H9 (cell line): ENCODE measurements at regions not wholly inside any gene's neighbourhood (a gene's known extent, or its start where the extent isn't known, plus 50 kb on each side); places are given as distances from the start of the nearest gene placed in this dataset.

Experiments used
- DNase-seq: peaks from one replicate; pipeline ENCODE4 v3.0.0-alpha.2; 2017
- H2AFZ ChIP-seq: one replicate; pipeline ENCODE4 v1.6.1; 2013; ENCODE audit warnings: mild to moderate bottlenecking, low read length, control low read depth, moderate library complexity
- H2AK5ac ChIP-seq: 2 replicates; pipeline ENCODE4 v1.6.1; 2013; ENCODE audit warnings: low read length, control low read depth, mixed read lengths; ENCODE audit not compliant: insufficient read length
- H2BK120ac ChIP-seq: one replicate; pipeline ENCODE4 v1.6.1; 2013; ENCODE audit warnings: low read depth, mild to moderate bottlenecking, low read length, control low read depth, inconsistent platforms; ENCODE audit not compliant: poor library complexity, severe bottlenecking
- H2BK12ac ChIP-seq: 2 replicates; pipeline ENCODE4 v1.6.1; 2013; ENCODE audit warnings: low read length, control low read depth, mixed read lengths, low read depth; ENCODE audit not compliant: insufficient read length
- H2BK15ac ChIP-seq: 2 replicates; pipeline ENCODE4 v1.6.1; 2013; ENCODE audit warnings: low read depth, low read length, control low read depth
- H2BK20ac ChIP-seq: one replicate; pipeline ENCODE4 v1.6.1; 2013; ENCODE audit warnings: low read depth, mild to moderate bottlenecking, low read length, control low read depth, inconsistent platforms; ENCODE audit not compliant: poor library complexity, severe bottlenecking
- H2BK5ac ChIP-seq: 2 replicates; pipeline ENCODE4 v1.6.1; 2013; ENCODE audit warnings: low read length, control low read depth, mixed read lengths; ENCODE audit not compliant: insufficient read length
- H3K14ac ChIP-seq: 2 replicates; pipeline ENCODE4 v1.6.1; 2013; ENCODE audit warnings: low read length, control low read depth; ENCODE audit not compliant: insufficient read depth
- H3K18ac ChIP-seq: 2 replicates; pipeline ENCODE4 v1.6.1; 2013; ENCODE audit warnings: low read depth, mild to moderate bottlenecking, mixed read lengths, low read length, control low read depth; ENCODE audit not compliant: insufficient read length
- H3K23ac ChIP-seq: 2 replicates; pipeline ENCODE4 v1.6.1; 2013; ENCODE audit warnings: low read length, control low read depth, mixed read lengths, low read depth; ENCODE audit not compliant: insufficient read length
- H3K23me2 ChIP-seq: 2 replicates; pipeline ENCODE4 v1.6.1; 2013; ENCODE audit warnings: low read depth, mild to moderate bottlenecking, mixed read lengths, low read length, control low read depth; ENCODE audit not compliant: insufficient read length, poor library complexity, severe bottlenecking
- H3K27ac ChIP-seq: 2 replicates; pipeline ENCODE4 v1.5.1; 2013; ENCODE audit warnings: low read length, control low read depth, mixed read lengths, low read depth; ENCODE audit not compliant: insufficient read length
- H3K27me3 ChIP-seq: 2 replicates; pipeline ENCODE4 v1.6.1; 2013; ENCODE audit warnings: low read length, control low read depth, inconsistent platforms; ENCODE audit not compliant: insufficient read depth
- H3K4ac ChIP-seq: 2 replicates; pipeline ENCODE4 v1.6.1; 2013; ENCODE audit warnings: low read depth, mild to moderate bottlenecking, control low read depth, inconsistent platforms, low read length, moderate library complexity
- H3K4me1 ChIP-seq: 2 replicates; pipeline ENCODE4 v1.6.1; 2013; ENCODE audit warnings: low read length, control low read depth, inconsistent platforms; ENCODE audit not compliant: insufficient read depth
- H3K4me2 ChIP-seq: 2 replicates; pipeline ENCODE4 v1.6.1; 2013; ENCODE audit warnings: low read length, control low read depth, mixed read lengths; ENCODE audit not compliant: insufficient read length, insufficient read depth
- H3K56ac ChIP-seq: 2 replicates; pipeline ENCODE4 v1.6.1; 2013; ENCODE audit warnings: low read depth, mild to moderate bottlenecking, mixed read lengths, low read length, control low read depth; ENCODE audit not compliant: insufficient read length
- H3K79me1 ChIP-seq: 2 replicates; pipeline ENCODE4 v1.6.1; 2013; ENCODE audit warnings: low read depth, mild to moderate bottlenecking, moderate library complexity, low read length, control low read depth, inconsistent platforms; ENCODE audit not compliant: insufficient read depth, poor library complexity, severe bottlenecking
- H3K79me2 ChIP-seq: 2 replicates; pipeline ENCODE4 v1.6.1; 2013; ENCODE audit warnings: low read length, control low read depth, inconsistent platforms; ENCODE audit not compliant: insufficient read depth
- H3K9ac ChIP-seq: 2 replicates; pipeline ENCODE4 v1.6.1; 2013; ENCODE audit warnings: low read length, control low read depth, mixed read lengths; ENCODE audit not compliant: insufficient read length; ENCODE audit errors: extremely low read depth
- H3K9me3 ChIP-seq: one replicate; pipeline ENCODE4 v1.6.1; 2013; ENCODE audit warnings: low read depth, low read length, inconsistent platforms; ENCODE audit not compliant: control insufficient read depth
- H3T11ph ChIP-seq: one replicate; pipeline ENCODE4 v1.6.1; 2013; ENCODE audit warnings: mild to moderate bottlenecking, low read length, control low read depth, inconsistent platforms
- H4K20me1 ChIP-seq: one replicate; pipeline ENCODE4 v1.6.1; 2013; ENCODE audit not compliant: control insufficient read depth, insufficient read length, insufficient read depth
- H4K5ac ChIP-seq: 2 replicates; pipeline ENCODE4 v1.6.1; 2013; ENCODE audit warnings: low read depth, mild to moderate bottlenecking, mixed read lengths, low read length, control low read depth; ENCODE audit not compliant: insufficient read length
- H4K8ac ChIP-seq: replicated peaks from 2 replicates; pipeline ENCODE4 v1.6.1; 2013; ENCODE audit warnings: low read length, control low read depth, mixed read lengths, low read depth; ENCODE audit not compliant: insufficient read length
- H4K91ac ChIP-seq: 2 replicates; pipeline ENCODE4 v1.6.1; 2013; ENCODE audit warnings: low read depth, mild to moderate bottlenecking, moderate library complexity, mixed read lengths, low read length, control low read depth; ENCODE audit not compliant: insufficient read length
- H3K27ac Mint-ChIP-seq, 3 experiments: 2 replicates in 2 of 3; 3 replicates in 1 of 3; pipeline ENCODE4 v1.8.0; 2020 to 2021; ENCODE audit warnings: mixed read lengths in 3 of 3, mild to moderate bottlenecking in 1 of 3, moderate library complexity in 1 of 3
- H3K27me3 Mint-ChIP-seq: 2 replicates; pipeline ENCODE4 v1.8.0; 2021; ENCODE audit warnings: low read depth, mild to moderate bottlenecking, moderate library complexity, mixed read lengths
- H3K36me3 Mint-ChIP-seq, 3 experiments: 2 replicates in 2 of 3; 3 replicates in 1 of 3; pipeline ENCODE4 v1.8.0; 2020 to 2021; ENCODE audit warnings: low read depth in 3 of 3, mixed read lengths in 3 of 3; ENCODE audit not compliant: insufficient read depth in 1 of 3
- H3K4me1 Mint-ChIP-seq, 2 experiments: 2 replicates each; pipeline ENCODE4 v1.8.0; 2020; ENCODE audit warnings: mixed read lengths in 2 of 2
- H3K4me3 Mint-ChIP-seq, 2 experiments: 2 replicates in 1 of 2; 3 replicates in 1 of 2; pipeline ENCODE4 v1.8.0; 2020 to 2021; ENCODE audit warnings: mild to moderate bottlenecking in 2 of 2, mixed read lengths in 2 of 2, moderate library complexity in 1 of 2
- H3K9me3 Mint-ChIP-seq, 2 experiments: 2 replicates in 1 of 2; 3 replicates in 1 of 2; pipeline ENCODE4 v1.8.0; 2020; ENCODE audit warnings: mild to moderate bottlenecking in 2 of 2, mixed read lengths in 2 of 2, moderate library complexity in 1 of 2
- CTCF ChIP-seq: fragments of 200-600 bp; sonication (generic); conservative IDR thresholded peaks from 3 replicates; pipeline ENCODE4 v1.8.0; 2021; ENCODE audit warnings: antibody characterized with exemption, mild to moderate bottlenecking
- WGBS: extraction: QIAGEN DNeasy Blood & Tissue Kit; methylation state at CpG from one replicate; pipeline ENCODE4 v1.1.7; 2013; ENCODE audit warnings: missing lambda C conversion rate, low lambda C conversion rate, mixed read lengths; ENCODE audit not compliant: insufficient read length; ENCODE audit errors: extremely low coverage; 5-methylcytosine and 5-hydroxymethylcytosine counted together

- Histone ChIP-seq H2BK12ac (no peak overlapping the region), H3K9ac (no peak overlapping the region), H3K27ac (no peak overlapping the region), H2AFZ (no peak overlapping the region), H3T11ph (no peak overlapping the region), H3K79me2 (no peaks in the 10 kb centered on the region), H3K27me3 (no peaks in the 10 kb centered on the region), H3K4me1 (no peaks in the 10 kb centered on the region), H2AK5ac (no peak overlapping the region), H4K91ac (no peak overlapping the region), H2BK5ac (no peak overlapping the region), H2BK20ac (no peak overlapping the region), H3K23me2 (no peaks in the 10 kb centered on the region), H3K4me2 (no peak overlapping the region), H3K23ac (no peak overlapping the region), H4K8ac (no peak overlapping the region), H3K18ac (no peak overlapping the region), H3K56ac (no peak overlapping the region), H3K79me1 (no peaks in the 10 kb centered on the region), H4K20me1 (no peaks in the 10 kb centered on the region), H2BK120ac (no peak overlapping the region), H3K4ac (no peak overlapping the region), H2BK15ac (no peak overlapping the region), H4K5ac (no peak overlapping the region), H3K14ac (no peak overlapping the region), H3K9me3 (no peaks in the 10 kb centered on the region)
- TF ChIP-seq CTCF = no peak
- DNase-seq = no peak
- Mint-ChIP-seq H3K27me3 (peaks cover 40% of the 10 kb centered on the region), H3K4me1 (peaks cover 35 to 37% of the 10 kb centered on the region in 2 experiments), H3K9me3 (no peaks in the 10 kb centered on the region; a peak in 2 of 5 replicates), H3K27ac (no peak overlapping the region), H3K4me3 (no peak overlapping the region), H3K36me3 (no peaks in the 10 kb centered on the region)
- no CpG with 5 or more reads among the region's 16 CpGs for WGBS
Observed at GRCh38 chr1:4603295-4604110, 50.9 kb upstream of the AJAP1 start.
